Stimulated activated CD8-positive, alpha-beta memory T cell treated with anti-CD3 and anti-CD28 coated beads, Interleukin-4, amount 100 ng/mL, for 48 hours (primary cell): ENCODE measurements at regions not wholly inside any gene's neighbourhood (a gene's known extent, or its start where the extent isn't known, plus 50 kb on each side); places are given as distances from the start of the nearest gene placed in this dataset.
"Not testable (repeated sequence)": the region's sequence is repeated elsewhere in the genome, so short reads cannot be mapped to it uniquely, and the experiment has no call there.

Source experiments
- DNase-seq: peaks from one replicate; pipeline ENCODE4 v3.0.0-alpha.2; 2020

DNA sequence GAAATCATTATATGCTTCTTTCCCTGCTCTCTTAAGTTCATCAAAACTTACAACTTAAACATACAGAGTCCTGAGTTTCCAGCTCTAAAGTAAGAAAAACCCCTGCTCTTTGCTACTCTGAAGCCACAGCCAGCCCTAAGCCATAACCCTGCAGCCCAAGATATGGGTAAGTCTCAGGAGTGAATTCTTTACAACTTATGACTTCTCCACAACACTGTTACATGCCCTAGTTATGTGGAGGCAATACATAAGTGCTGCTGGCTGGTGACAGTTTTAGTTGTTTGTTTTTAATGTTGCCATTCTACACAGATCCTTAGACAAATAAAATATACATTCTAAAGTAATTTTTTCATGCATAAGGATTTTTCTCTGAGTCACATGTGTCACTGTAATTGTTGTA is 100.2 kb downstream of the FBXO8 start:
- no peak for DNase-seq

DNA sequence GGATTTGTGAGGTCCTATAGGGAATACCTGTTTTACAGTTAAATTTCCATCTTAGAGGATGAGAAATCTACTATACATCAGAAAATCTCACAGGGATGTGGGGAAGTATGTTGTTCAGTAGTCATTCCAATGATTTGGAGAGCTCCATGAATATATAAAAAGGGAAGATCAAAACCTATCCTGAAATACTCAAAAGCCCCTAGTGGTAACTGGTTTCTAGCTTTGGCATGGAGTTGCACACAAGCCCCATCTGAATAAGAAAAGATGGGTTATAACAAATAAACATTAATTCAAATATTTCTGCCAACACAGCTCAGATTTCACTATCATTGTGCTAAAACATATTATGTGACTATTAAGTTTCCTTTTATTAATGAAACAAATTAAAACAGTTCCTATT is 101.6 kb downstream of the FBXO8 start:
- DNase-seq, result no peak

DNA sequence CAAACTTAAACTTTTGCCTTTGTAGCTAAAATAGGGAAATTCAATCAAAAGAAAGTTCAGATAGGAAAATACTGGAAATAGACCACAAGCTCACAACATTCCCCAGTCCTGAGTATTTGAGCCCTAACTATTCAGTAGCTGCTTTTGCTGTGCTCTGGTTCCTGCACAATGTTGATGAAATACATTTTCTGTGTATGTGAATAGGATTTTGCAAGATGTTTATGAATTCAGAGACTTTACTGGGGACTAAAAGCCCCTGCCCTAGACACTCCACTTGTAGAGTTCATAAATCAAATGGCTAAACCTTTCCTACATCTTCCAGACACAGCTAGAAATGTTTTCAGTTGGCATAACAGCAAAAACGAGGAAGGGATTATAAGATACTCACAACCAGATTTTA is 105.9 kb downstream of the FBXO8 start:
- DNase-seq, result no peak

DNA sequence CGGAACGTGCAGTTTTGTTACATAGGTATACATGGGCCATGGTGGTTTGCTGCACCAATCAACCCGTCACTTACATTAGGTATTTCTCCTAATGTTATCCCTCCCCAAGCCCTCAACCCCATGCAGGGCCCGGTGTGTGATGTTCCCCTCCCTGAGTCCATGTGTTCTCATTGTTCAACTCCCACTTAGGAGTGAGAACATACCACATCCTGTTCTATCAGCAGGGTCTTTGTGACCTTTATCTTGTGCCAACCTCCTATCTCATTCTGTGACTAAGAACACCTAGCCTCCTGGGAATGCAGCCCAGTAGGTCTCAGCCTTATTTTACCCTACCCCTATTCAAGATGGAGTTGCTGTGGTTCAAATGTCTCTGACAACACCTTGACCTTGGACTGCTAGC is 107.6 kb downstream of the FBXO8 start:
- not testable (repeated sequence) for DNase-seq

DNA sequence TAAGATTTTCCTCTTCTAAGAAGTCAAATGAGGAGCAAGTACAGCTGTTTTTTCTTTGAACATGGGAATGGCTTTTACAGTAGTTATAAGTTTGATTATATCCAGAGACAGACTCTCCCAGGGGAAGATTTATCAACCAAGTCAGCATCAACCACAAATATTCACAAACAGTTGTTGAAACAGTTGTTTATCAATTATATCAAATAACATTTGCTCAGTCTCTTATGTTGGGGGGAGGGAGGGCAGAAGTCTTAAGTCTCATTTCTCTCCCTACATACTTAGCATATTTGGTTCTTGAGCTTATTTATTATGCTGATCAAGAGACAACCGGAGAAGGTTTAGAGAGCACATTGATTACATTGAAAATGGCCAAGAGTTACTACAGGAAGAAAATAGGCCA is 110.1 kb downstream of the FBXO8 start:
- DNase-seq, result no peak

DNA sequence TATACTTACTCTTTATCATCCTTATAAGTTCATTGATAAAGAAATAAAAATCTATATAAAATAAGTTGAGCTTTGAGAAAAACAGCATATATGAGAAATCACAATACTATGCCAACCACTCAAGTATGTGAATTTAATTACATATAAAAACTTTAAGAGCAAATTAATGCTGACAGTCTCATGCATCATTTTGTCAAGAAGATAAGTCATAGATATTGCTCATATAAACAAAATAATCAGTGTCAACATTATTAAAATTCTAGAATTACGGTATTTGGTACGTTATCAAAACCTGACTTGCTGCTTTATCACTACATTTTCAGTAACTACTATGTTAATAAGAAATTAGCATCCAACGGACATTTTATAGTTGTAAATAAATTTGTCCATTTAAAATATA is 111.2 kb downstream of the FBXO8 start:
- DNase-seq, result no peak

DNA sequence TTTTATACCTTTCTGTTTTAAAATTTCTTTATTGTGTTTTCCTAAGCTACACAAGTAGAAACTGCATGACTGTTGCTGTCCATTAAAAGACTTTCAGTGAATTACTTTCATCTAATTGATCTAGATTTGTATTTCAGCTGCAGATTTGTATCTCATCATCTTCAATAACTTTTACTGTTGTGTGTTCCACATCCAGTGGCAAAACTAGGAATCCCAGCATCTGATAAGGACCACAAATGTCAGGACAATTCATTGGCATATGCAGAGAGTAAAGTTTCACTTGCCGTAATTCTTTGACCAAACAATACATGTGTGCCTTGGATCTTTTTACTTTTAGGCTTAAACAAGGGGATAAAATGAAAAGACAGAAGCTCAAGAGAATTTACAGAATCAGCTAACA is 112.6 kb downstream of the FBXO8 start:
- no peak for DNase-seq

DNA sequence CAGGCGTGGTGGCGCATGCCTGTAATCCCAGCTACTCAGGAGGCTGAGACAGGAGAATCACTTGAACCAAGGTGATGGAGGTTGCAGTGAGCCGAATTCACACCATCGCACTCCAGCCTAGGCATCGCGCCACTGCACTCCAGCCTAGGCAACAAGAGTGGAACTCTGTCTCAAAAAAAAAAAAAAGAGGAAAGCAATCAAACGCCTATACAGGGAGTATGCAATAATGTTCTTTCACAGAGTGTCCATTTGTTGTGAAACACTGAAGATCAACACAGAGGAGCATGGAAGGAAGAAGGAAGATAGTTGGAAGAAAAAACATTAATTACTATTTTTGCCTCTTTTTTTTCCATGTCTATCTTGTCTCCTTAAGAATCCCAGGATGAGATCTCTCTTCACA is 113.4 kb downstream of the FBXO8 start:
- DNase-seq, result no peak

DNA sequence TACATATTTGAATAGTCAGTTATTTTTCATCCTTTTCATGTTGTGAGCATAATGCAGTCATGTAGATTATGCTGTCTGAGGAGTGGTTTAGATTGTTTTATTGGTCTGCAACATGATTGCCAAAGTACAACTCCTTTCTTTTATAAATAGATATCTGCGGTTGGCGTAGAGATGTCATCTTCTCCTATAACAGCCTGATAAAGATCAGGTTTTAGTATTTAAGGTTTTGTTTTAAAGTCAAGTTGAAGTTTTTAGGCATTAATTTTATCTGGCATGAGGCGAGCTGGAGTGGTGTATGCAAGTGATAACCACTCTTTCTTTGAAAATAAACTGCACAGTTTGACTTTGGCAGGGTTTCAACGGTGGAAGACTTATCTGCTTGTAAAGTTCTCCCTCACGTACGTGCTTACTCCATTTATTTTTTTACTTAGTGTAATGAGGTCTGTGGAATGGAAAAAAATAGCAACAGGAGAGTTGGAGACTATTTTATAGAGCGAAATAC is 126.3 kb downstream of the FBXO8 start:
- DNase-seq, result no peak

DNA sequence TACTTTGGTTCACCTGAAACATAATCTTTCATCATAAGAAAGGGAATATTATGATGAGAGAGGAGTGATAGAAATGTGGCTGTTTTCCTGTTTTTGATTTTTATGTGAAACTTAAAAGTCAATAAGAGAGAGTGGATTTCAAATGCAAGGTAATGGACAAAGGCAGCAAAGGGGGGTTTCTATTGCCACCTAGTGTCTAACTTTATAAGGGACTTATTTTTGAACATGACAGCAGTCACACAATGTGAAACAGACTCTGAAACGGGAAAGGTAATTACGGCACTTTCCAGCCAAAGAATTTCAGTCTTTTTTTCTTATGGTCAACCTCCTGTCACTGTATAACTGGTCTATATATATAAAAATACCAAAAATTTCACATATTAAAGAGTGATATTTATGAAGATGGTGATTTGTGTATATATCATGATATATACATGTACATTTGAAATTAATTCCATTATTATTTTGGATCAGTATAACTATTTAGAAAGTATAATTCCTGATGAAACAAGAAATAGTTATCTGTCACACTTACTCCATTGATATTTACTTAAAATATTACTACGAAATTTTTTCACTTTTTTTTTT is 127.1 kb downstream of the FBXO8 start:
- DNase-seq, result no peak

DNA sequence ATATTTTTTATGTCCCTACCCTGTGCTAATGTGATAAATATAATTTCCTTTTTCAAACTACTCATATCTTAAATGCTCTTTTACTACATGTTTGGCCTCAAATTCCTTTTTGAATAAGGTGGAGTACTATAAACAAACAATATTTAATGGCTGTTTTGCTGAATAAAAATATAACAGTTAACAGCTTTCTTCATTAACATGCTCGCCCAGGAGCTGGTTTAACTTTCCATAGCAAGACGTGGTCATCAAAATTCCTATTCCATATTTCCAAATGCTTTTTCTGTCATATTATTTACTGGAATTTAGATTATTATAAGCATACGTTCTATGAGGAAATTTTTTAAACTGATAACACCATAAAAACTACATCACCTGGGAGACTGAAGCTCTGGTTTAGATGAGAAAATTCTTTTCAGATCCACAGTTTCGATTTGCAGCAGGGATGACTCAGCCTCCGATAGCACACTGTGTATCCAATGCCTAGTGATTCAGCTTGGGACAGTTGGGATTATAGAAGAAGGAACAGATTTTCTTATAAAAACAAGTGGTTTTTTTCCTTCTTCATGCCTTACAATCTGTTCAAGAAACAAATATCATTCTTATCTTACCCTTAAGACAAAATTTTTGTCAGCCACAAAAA is 129.1 kb downstream of the FBXO8 start:
- no peak for DNase-seq

DNA sequence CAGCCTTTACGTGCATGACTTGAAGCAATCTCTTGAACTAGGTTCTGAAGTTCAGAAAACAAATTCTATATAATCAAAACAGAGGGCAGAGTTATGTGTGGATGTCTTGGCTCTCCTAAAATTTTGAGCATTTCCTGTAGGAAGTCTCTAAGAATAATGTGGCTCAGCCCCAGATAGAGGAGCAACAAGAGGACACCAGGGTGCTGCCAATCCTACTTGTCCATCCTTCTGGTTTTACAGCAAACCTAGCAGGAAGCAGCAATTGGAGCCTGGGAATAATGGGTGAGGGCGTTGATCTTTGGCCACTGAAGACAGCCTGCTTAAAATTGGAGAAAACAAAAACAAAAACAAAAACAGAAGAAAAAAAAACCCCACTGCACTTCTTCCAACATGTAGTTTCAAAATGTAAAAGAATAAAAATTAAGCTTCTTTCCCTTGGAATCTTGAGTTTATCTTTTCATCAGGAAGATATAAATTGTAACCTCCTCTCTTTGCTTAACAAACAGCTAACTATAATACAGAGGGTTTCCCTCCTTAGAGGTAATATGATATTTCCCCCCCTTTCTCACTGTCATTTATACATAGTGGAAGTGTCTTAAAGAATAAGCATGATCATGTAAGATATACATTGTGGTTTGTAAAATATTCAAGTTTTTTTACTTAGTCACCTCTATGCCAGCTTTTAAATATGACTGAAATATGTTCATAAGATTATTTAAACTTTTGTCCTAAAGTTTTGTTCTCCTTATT is 130.6 kb downstream of the FBXO8 start:
- DNase-seq, result no peak

DNA sequence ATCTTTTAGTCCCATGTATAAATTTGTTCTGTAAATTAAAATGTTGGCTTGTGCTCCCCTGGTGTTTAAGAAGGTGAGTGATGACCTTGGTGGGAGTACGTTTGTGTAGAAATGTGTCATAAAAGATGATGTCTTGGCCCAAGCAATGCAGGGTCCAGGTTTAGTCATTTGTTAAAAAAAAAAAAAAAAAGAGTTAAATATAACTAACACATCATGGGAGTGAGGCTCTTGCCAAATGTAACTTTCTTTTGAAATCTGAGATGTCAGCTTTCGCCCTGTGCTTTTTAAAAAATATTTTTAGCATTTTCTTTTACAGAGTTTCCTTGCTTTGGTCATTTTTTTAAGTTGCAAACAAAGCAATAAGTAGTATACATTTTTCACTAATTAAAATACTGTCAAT is 135.6 kb downstream of the FBXO8 start:
- DNase-seq, result no peak

DNA sequence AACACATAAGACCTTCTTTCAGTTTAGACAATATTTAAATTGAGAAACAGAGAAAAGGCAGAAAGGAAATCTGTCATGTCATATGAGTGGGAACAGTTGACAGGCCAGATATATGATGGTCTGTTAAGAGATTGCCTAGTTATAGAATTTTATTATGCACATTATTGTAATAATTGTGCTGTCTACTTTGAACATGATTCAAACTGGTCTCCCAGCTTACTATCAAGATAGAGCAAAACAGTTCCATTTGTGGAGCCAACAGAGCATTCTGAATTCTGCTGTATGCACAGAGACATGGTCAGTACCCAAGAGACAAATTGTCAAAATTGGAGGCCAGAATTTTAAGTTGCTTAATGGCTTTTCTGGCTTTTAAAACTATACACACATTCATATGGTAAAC is 139.4 kb downstream of the FBXO8 start:
- no peak for DNase-seq

DNA sequence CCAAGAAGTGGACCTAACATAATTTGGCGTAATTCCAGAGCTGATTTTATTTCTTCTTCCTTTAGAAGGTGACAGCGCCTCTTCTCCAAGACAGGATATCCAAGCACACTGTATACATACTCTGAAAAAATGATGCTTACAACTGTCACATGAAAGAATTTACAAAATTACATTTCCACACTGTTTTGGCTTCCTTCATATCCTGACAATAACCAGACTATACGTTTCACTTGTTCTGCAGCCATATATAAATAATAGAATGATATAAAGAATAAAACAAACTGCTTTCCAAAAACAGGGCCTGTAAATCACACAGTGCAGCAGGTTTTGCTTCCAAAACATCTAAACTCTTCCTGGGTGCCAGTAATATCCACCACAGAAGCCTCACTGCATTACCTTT is 141.6 kb downstream of the FBXO8 start:
- DNase-seq, result no peak

DNA sequence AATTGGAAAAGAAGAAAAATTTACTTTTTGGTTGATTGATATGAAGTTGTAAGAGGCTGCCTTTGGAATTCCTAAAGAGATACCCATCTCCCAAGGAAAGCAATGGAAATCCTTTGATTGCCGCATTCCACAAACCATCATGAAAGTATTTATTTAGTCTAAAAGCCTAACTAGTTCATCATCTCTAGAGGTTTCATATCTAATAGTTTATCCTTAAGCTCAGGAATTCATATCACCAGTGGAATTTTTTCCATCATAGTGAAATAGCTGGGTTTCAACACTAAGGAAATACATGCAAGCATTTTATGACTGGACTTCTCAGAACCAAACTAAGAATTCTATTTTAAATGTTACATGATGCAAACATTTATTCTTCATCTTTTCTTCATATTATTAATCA is 144.9 kb downstream of the FBXO8 start:
- DNase-seq, result no peak

DNA sequence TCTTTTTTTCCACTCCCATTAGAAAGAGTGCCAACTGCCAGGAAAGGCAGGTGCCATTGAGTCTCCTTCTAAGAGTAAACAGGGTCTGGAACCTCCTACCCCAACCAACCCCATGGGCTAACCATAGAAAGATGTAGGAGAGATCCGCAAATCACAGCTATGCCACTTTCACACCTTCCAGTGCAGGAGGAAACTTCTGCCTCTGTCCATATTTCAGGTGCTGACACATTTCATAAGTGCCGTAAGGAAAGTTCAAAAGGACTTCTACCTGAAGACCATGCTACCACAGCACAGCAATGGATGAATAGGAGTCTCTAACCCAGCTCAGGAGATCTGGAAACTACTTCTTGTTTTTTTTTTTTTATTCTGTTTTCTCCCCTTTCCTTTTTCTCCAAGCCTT is 145.8 kb downstream of the FBXO8 start:
- no peak for DNase-seq

DNA sequence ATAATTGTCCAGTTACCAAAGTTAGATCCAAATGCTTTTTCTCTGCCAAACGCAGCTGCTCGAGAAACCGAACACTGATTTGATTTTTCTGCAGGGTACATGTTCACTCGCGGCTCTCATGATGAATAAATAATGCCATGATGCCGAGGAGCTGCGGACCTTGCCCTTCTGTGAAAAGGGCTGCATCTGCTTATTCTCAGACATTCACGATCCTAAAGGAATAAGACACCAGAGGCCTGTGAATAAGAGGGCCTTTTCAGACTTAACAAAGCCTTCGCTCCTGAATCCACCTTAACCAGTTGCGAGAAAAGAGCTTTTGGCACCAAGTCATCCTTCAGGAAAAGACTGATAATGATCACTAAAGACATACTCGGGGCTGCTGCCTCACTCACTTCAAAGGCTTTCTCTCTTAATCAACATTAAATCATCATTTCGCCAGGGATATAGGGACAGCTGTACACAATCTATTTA is 147.5 kb downstream of the FBXO8 start:
- no peak for DNase-seq

DNA sequence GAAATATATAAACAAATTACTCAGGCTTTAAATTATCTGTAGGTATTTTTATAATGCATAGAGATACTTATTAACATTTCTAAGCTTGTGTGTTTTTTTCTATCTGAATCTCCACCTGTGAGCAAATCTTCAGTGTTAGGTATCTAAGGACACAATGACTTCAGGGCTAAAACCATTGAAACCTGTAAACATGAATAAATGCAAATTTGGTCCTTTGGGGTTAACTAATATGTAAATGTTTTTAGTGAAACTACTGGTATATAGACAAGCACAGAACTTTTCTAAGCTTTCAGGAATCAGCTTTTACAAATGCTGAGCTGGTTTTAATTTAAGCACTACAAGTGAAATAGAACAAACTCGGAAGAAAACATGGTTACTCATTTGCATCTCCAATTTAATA is 147.9 kb downstream of the FBXO8 start:
- DNase-seq, result no peak

DNA sequence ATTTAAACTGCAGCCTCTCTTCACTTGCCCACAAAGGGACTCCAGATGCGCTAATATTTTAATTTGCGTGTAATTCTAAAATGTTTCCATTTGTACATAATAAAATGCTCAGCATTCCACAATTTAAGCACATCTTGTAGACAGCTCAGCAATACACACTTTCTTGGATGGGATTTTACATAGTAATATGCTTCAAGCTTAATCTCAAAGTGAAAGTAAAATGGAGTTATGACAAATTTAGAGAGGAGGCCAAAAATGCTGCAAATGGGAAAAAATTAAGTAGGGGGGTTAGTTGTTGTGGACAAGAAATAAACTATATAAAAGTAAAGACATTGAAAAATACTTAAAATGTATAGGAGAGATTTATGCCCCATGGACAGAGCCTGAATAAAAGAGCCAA is 149.1 kb downstream of the FBXO8 start:
- DNase-seq, result no peak

DNA sequence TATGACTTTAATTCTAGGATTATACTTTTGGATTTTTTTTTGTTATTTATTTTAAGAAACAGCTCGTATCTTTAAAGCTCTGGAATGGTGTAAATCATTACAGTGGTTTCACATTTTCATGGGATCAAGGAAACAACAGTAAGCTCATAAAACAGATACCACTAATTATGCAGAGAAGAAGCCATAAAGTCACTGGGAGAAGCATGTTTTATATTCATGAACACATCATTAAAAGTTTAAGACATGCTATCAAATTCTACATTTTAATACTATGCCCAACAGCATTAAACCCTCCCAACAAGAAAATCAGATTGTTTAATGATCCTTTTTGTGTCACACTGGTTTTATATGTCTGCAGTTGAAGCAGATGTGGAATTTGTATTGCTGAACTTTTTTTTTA is 149.9 kb downstream of the FBXO8 start:
- DNase-seq, result no peak

DNA sequence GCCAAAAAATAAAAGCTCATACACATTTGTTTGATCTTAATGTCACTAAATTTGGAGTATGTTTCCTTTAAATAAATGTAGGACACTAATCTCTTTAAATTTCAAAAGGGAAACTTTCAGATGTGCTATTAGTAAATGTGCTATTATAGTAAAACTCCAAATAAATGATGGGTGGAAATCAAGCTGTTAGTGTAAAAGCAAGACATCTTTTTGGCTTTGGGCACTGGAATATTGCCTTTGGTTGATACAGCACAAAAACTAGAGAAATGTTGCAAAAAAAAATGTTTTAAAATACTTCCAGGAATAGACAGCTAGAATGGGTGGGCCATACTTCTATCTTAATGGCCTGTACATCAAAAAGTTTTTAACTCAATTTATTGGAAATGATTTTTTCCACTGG is 151.6 kb downstream of the FBXO8 start:
- DNase-seq, result no peak

DNA sequence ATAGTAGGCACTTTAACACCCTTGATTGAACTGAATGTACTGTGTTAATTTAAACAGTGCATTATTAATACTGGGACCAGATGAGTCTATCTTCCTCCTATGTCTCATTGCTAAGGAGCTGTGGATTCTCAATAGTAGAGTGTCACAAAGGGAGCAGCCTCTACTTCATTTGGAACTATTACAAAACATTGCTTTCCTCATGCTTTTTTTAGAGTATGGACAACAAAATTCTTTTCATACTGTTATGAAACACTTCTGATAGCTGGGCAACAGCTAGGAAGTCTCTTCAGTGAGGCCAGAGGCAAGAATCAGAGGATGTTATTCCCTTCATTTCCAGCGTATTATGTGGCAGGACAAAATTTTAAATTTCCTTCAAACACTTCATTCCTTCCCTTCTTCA is 160.8 kb downstream of the FBXO8 start:
- DNase-seq, result no peak
